ENCODE measurements at regions not wholly inside any gene's neighbourhood (a gene's known extent, or its start where the extent isn't known, plus 50 kb on each side); places are given as distances from the start of the nearest gene placed in this dataset.

DNA sequence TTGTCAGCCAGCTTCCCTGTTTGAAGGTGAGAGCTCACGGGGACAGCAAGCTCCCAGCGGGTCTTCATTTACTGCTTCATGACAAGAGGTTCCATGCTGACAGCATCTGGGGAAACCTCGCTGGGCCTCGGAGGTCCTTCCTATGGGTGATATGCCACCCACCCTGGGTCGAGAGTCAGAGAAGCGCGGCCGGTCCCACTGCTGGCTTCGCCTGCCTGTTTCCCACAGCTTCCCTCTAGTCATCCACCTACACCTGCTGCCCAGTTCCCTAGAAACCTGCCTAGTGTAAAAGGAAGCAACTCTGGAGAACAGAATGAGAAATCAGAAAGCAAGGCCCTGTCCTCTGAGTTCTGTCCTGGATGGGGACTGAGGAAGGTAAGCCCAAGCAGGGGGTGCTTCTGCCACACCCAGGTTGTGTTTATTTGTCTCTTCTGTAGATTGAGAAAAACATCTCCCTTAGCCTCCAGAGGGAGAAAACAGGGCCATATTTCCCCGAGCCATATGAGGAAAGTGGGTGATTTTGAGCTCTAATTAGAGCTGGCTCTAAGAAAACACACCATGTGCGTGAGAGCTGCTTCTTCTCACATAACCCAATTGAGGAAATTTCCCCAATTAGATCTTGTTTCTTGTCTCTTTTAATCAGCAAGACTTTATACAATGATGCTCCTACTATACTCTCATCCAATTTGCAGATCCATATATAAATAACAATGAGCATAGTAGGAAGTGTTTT lies 504.3 kb downstream of the IRS2 start:
- H3K9me3 ChIP-seq (ENCODE audit: control insufficient read depth in 2 of 2, low read length in 2 of 2): no peaks in the 10 kb centered on the region
- H3K27ac Mint-ChIP-seq: no peak overlapping the region
- ATAC-seq (ENCODE audit: low read depth in 2 of 2): no peak

DNA sequence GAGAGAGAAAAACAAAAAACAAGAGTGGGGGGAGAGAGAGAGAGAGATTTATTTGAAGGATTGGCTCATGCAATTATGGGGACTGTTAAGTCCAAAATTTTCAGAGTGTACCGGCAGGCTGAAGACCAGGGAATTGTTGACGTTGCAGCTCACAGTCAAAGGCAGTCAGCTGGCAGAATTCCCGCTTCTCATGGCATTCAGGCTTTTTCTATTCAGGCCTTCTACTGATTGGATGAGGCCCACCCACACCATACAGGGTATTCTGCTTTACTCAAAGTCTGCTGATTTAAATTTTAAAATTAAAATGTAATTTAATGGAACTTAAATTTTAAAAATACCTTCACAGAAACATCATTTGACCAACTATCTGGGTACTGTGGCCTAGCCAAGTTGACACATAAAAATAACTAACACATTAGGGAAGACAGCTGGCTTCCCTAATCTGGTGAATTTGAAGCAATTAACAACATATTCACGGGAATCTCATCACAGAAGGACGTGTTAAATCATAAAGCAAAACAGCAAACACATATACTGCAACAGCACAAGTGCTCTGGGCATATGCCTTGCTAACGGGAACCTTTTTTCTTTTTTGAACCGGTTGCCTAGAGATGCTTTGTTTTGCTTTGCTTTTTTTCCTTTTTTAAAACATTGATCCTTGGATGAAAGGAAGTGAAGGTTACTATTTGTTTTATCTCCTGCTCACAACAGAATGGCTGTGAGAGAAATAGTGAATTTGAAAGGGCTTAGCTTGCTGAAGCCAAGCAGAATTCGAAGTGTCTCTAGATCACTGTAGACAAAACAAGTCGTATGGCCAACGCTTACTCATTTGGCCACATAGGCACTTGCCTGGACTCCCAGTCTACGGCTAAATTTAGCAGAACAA lies 505.1 kb downstream of the IRS2 start:
- ATAC-seq (ENCODE audit: low read depth in 2 of 2): no peak
- Histone ChIP-seq H3K9me3 (ENCODE audit: control insufficient read depth in 2 of 2, low read length in 2 of 2) (no peaks in the 10 kb centered on the region), H3K4me1 (ENCODE audit: control insufficient read depth, insufficient read depth, low read length, poor library complexity, severe bottlenecking) (no peaks in the 10 kb centered on the region), H3K27me3 (ENCODE audit: control insufficient read depth, insufficient read depth, low read length) (no peaks in the 10 kb centered on the region), H3K27ac (ENCODE audit: insufficient read depth, low read length, poor library complexity, severe bottlenecking) (no peak overlapping the region), H3K36me3 (ENCODE audit: control insufficient read depth, insufficient read depth, low read length) (no peaks in the 10 kb centered on the region), H3K4me3 (ENCODE audit: low read depth, low read length) (no peak overlapping the region)
- no peaks in the 10 kb centered on the region for H3K4me1 Mint-ChIP-seq
- peaks cover 0 to 4% (median 0%) of the 10 kb centered on the region in 7 donors for H3K9me3 Mint-ChIP-seq
- DNase-seq: no peak
- no peak overlapping the region for H3K4me3 Mint-ChIP-seq
- H3K27me3 Mint-ChIP-seq: peaks cover under 1% of the 10 kb centered on the region
- no peak overlapping the region for H3K27ac Mint-ChIP-seq
- no peaks in the 10 kb centered on the region for H3K36me3 Mint-ChIP-seq

More for the DNA sequence above, 504.3 kb downstream of the IRS2 start:
- H3K4me1 ChIP-seq (ENCODE audit: control insufficient read depth, insufficient read depth, low read length, poor library complexity, severe bottlenecking): no peaks in the 10 kb centered on the region
- H3K4me3 ChIP-seq (ENCODE audit: low read depth, low read length): no peak overlapping the region
- Mint-ChIP-seq H3K9me3 (peaks cover 0 to 4% (median 0%) of the 10 kb centered on the region in 7 donors), H3K4me1 (no peaks in the 10 kb centered on the region), H3K36me3 (no peaks in the 10 kb centered on the region), H3K4me3 (no peak overlapping the region), H3K27me3 (no peaks in the 10 kb centered on the region)
- H3K36me3 ChIP-seq (ENCODE audit: control insufficient read depth, insufficient read depth, low read length): no peaks in the 10 kb centered on the region
- no peak for DNase-seq
- no peak overlapping the region for H3K27ac ChIP-seq (ENCODE audit: insufficient read depth, low read length, poor library complexity, severe bottlenecking)
- H3K27me3 ChIP-seq (ENCODE audit: control insufficient read depth, insufficient read depth, low read length): no peaks in the 10 kb centered on the region

DNA sequence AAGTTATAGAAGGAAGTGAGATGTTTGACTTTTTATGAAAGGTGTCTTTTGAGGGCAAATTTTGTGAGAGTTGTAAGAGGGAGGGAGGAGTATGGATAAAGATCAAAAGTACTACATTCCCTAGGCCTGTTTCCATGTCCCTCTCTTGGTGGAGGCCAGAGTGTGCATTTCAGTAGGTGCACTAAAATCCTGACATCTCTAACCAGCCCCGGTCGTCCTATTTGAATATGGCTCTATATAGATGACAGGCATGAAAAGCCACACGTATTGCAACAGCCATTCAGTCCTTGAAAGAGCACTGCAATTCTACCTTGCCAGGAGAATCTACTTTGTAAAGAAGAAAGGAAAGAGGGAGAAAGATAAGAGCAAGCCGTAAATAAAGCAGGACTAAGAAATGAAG lies 510.1 kb downstream of the IRS2 start:
- Mint-ChIP-seq H3K27me3 (peaks cover 7% of the 10 kb centered on the region), H3K27ac (no peak overlapping the region), H3K4me1 (no peaks in the 10 kb centered on the region), H3K36me3 (no peaks in the 10 kb centered on the region), H3K4me3 (no peak overlapping the region), H3K9me3 (peaks cover 0 to 2% (median 0%) of the 10 kb centered on the region in 7 donors)
- Histone ChIP-seq H3K27ac (ENCODE audit: insufficient read depth, low read length, poor library complexity, severe bottlenecking) (no peak overlapping the region), H3K36me3 (ENCODE audit: control insufficient read depth, insufficient read depth, low read length) (no peaks in the 10 kb centered on the region), H3K27me3 (ENCODE audit: control insufficient read depth, insufficient read depth, low read length) (no peaks in the 10 kb centered on the region), H3K9me3 (ENCODE audit: control insufficient read depth in 2 of 2, low read length in 2 of 2) (no peaks in the 10 kb centered on the region), H3K4me3 (ENCODE audit: low read depth, low read length) (no peak overlapping the region), H3K4me1 (ENCODE audit: control insufficient read depth, insufficient read depth, low read length, poor library complexity, severe bottlenecking) (no peaks in the 10 kb centered on the region)
- DNase-seq (no peak), ATAC-seq (ENCODE audit: low read depth in 2 of 2) (no peak)

DNA sequence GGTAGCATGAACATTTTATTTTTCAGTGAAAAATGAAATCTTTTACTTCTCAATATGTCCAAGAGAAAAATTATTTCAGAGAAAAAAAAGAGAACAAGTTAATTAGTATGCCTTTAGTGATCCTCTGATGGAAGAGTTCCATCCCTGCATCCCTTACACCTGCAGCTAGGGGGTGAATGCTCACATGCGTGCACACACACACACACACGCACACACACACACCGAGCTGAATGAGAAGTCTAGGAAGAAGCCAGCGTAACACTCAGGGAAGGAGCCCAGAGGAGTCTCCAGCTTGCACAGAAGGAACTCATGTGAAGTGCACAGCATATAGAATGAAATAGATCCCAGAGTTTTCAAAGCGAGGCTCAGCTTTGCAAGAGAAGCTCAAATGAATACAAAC lies 510.5 kb downstream of the IRS2 start:
- H3K4me3 Mint-ChIP-seq: no peak overlapping the region

GRCh38 chr13:109275139-109275745 lies 511.1 kb downstream of the IRS2 start:
- H3K4me1 ChIP-seq (ENCODE audit: control insufficient read depth, insufficient read depth, low read length, poor library complexity, severe bottlenecking): no peaks in the 10 kb centered on the region
- no peak overlapping the region for H3K27ac Mint-ChIP-seq
- H3K36me3 ChIP-seq (ENCODE audit: control insufficient read depth, insufficient read depth, low read length): no peaks in the 10 kb centered on the region
- no peaks in the 10 kb centered on the region for H3K9me3 ChIP-seq (ENCODE audit: control insufficient read depth in 2 of 2, low read length in 2 of 2)
- DNase-seq: no peak
- H3K27me3 Mint-ChIP-seq: peaks cover 7% of the 10 kb centered on the region
- no peaks in the 10 kb centered on the region for H3K27me3 ChIP-seq (ENCODE audit: control insufficient read depth, insufficient read depth, low read length)
- H3K9me3 Mint-ChIP-seq: peaks cover 0 to 2% (median 0%) of the 10 kb centered on the region in 7 donors
- no peak overlapping the region for H3K27ac ChIP-seq (ENCODE audit: insufficient read depth, low read length, poor library complexity, severe bottlenecking)
- no peak for ATAC-seq (ENCODE audit: low read depth in 2 of 2)
- H3K4me3 ChIP-seq (ENCODE audit: low read depth, low read length): no peak overlapping the region
- no peaks in the 10 kb centered on the region for H3K36me3 Mint-ChIP-seq
- H3K4me3 Mint-ChIP-seq: no peak overlapping the region
- no peaks in the 10 kb centered on the region for H3K4me1 Mint-ChIP-seq

More for the DNA sequence above, 510.5 kb downstream of the IRS2 start:
- Histone ChIP-seq H3K27ac (ENCODE audit: insufficient read depth, low read length, poor library complexity, severe bottlenecking) (no peak overlapping the region), H3K27me3 (ENCODE audit: control insufficient read depth, insufficient read depth, low read length) (no peaks in the 10 kb centered on the region), H3K36me3 (ENCODE audit: control insufficient read depth, insufficient read depth, low read length) (no peaks in the 10 kb centered on the region), H3K4me3 (ENCODE audit: low read depth, low read length) (no peak overlapping the region), H3K9me3 (ENCODE audit: control insufficient read depth in 2 of 2, low read length in 2 of 2) (no peaks in the 10 kb centered on the region), H3K4me1 (ENCODE audit: control insufficient read depth, insufficient read depth, low read length, poor library complexity, severe bottlenecking) (no peaks in the 10 kb centered on the region)
- H3K9me3 Mint-ChIP-seq: peaks cover 0 to 2% (median 0%) of the 10 kb centered on the region in 7 donors
- no peak for ATAC-seq (ENCODE audit: low read depth in 2 of 2)
- DNase-seq: no peak
- peaks cover 7% of the 10 kb centered on the region for H3K27me3 Mint-ChIP-seq
- no peak overlapping the region for H3K27ac Mint-ChIP-seq
- H3K4me1 Mint-ChIP-seq: no peaks in the 10 kb centered on the region
- H3K36me3 Mint-ChIP-seq: no peaks in the 10 kb centered on the region

GRCh38 chr13:109274188-109274821 lies 512.1 kb downstream of the IRS2 start:
- ATAC-seq (ENCODE audit: low read depth in 2 of 2) (no peak), DNase-seq (no peak)
- H3K4me1 Mint-ChIP-seq: no peaks in the 10 kb centered on the region
- Histone ChIP-seq H3K9me3 (ENCODE audit: control insufficient read depth in 2 of 2, low read length in 2 of 2) (no peaks in the 10 kb centered on the region), H3K4me3 (ENCODE audit: low read depth, low read length) (no peak overlapping the region), H3K4me1 (ENCODE audit: control insufficient read depth, insufficient read depth, low read length, poor library complexity, severe bottlenecking) (no peaks in the 10 kb centered on the region), H3K27me3 (ENCODE audit: control insufficient read depth, insufficient read depth, low read length) (no peaks in the 10 kb centered on the region), H3K27ac (ENCODE audit: insufficient read depth, low read length, poor library complexity, severe bottlenecking) (no peak overlapping the region), H3K36me3 (ENCODE audit: control insufficient read depth, insufficient read depth, low read length) (no peaks in the 10 kb centered on the region)
- H3K9me3 Mint-ChIP-seq: peaks cover 0 to 2% (median 0%) of the 10 kb centered on the region in 7 donors
- peaks cover under 1% of the 10 kb centered on the region for H3K36me3 Mint-ChIP-seq
- H3K27ac Mint-ChIP-seq: no peak overlapping the region
- H3K4me3 Mint-ChIP-seq: no peak overlapping the region
- H3K27me3 Mint-ChIP-seq: peaks cover 7% of the 10 kb centered on the region

GRCh38 chr13:109273326-109273751 lies 513.0 kb downstream of the IRS2 start:
- H3K27ac ChIP-seq (ENCODE audit: insufficient read depth, low read length, poor library complexity, severe bottlenecking): no peak overlapping the region
- H3K9me3 Mint-ChIP-seq: peaks cover 0 to 3% (median 0%) of the 10 kb centered on the region in 7 donors
- no peak overlapping the region for H3K4me3 Mint-ChIP-seq
- peaks cover 3% of the 10 kb centered on the region for H3K36me3 Mint-ChIP-seq
- H3K36me3 ChIP-seq (ENCODE audit: control insufficient read depth, insufficient read depth, low read length): no peaks in the 10 kb centered on the region
- no peaks in the 10 kb centered on the region for H3K4me1 ChIP-seq (ENCODE audit: control insufficient read depth, insufficient read depth, low read length, poor library complexity, severe bottlenecking)
- H3K4me1 Mint-ChIP-seq: no peaks in the 10 kb centered on the region
- H3K27ac Mint-ChIP-seq: no peak overlapping the region
- H3K9me3 ChIP-seq (ENCODE audit: control insufficient read depth in 2 of 2, low read length in 2 of 2): no peaks in the 10 kb centered on the region
- H3K27me3 Mint-ChIP-seq: peaks cover 7% of the 10 kb centered on the region
- DNase-seq (no peak), ATAC-seq (ENCODE audit: low read depth in 2 of 2) (no peak)
- no peaks in the 10 kb centered on the region for H3K27me3 ChIP-seq (ENCODE audit: control insufficient read depth, insufficient read depth, low read length)
- no peak overlapping the region for H3K4me3 ChIP-seq (ENCODE audit: low read depth, low read length)

Measured in CD4-positive, CD25-positive, alpha-beta regulatory T cell (primary cell).